ENCODE measurements at regions not wholly inside any gene's neighbourhood (a gene's known extent, or its start where the extent isn't known, plus 50 kb on each side); places are given as distances from the start of the nearest gene placed in this dataset.

DNA sequence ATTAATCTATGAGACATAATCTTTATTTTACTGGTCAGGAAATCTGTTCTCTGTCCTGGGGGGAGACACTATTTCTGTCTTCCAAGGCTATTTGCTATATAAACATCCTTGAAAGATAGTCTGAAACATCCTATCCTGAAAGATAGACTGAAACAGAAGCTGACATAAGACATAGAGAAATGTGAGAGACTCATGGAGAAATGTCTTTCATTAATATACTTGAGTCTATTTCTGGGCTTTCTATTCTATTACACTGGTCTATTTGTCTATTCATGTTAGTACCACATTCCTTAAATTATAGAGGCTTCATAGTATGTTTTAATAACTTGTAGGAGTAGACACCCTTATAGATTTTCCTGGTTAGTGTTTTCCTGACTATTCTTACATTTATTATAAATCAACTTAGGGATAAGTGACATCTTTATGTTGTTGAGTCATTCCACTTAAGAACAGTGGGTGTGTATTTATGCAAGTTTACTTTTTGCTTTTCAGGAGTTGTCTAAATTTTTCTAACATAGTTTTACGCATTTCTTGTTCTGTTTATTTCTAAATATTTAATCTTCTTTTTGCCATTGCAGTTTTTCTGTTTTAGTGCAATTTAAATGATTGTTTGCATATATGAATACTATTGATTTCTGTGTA, 244.9 kb upstream of the ZSWIM2 start (continued):
- TF ChIP-seq, protein P1, sequence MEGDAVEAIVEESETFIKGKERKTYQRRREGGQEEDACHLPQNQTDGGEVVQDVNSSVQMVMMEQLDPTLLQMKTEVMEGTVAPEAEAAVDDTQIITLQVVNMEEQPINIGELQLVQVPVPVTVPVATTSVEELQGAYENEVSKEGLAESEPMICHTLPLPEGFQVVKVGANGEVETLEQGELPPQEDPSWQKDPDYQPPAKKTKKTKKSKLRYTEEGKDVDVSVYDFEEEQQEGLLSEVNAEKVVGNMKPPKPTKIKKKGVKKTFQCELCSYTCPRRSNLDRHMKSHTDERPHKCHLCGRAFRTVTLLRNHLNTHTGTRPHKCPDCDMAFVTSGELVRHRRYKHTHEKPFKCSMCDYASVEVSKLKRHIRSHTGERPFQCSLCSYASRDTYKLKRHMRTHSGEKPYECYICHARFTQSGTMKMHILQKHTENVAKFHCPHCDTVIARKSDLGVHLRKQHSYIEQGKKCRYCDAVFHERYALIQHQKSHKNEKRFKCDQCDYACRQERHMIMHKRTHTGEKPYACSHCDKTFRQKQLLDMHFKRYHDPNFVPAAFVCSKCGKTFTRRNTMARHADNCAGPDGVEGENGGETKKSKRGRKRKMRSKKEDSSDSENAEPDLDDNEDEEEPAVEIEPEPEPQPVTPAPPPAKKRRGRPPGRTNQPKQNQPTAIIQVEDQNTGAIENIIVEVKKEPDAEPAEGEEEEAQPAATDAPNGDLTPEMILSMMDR (conservative IDR thresholded peaks at IDR 0.05; ENCODE audit: low read depth in 2 of 2), result no peak
- TF ChIP-seq, protein P2, sequence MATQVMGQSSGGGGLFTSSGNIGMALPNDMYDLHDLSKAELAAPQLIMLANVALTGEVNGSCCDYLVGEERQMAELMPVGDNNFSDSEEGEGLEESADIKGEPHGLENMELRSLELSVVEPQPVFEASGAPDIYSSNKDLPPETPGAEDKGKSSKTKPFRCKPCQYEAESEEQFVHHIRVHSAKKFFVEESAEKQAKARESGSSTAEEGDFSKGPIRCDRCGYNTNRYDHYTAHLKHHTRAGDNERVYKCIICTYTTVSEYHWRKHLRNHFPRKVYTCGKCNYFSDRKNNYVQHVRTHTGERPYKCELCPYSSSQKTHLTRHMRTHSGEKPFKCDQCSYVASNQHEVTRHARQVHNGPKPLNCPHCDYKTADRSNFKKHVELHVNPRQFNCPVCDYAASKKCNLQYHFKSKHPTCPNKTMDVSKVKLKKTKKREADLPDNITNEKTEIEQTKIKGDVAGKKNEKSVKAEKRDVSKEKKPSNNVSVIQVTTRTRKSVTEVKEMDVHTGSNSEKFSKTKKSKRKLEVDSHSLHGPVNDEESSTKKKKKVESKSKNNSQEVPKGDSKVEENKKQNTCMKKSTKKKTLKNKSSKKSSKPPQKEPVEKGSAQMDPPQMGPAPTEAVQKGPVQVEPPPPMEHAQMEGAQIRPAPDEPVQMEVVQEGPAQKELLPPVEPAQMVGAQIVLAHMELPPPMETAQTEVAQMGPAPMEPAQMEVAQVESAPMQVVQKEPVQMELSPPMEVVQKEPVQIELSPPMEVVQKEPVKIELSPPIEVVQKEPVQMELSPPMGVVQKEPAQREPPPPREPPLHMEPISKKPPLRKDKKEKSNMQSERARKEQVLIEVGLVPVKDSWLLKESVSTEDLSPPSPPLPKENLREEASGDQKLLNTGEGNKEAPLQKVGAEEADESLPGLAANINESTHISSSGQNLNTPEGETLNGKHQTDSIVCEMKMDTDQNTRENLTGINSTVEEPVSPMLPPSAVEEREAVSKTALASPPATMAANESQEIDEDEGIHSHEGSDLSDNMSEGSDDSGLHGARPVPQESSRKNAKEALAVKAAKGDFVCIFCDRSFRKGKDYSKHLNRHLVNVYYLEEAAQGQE (IDR thresholded peaks at IDR 0.05; ENCODE audit: unreplicated experiment), result no peak
- TF ChIP-seq, protein P3, sequence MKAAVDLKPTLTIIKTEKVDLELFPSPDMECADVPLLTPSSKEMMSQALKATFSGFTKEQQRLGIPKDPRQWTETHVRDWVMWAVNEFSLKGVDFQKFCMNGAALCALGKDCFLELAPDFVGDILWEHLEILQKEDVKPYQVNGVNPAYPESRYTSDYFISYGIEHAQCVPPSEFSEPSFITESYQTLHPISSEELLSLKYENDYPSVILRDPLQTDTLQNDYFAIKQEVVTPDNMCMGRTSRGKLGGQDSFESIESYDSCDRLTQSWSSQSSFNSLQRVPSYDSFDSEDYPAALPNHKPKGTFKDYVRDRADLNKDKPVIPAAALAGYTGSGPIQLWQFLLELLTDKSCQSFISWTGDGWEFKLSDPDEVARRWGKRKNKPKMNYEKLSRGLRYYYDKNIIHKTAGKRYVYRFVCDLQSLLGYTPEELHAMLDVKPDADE (IDR thresholded peaks at IDR 0.05), result no peak

DNA sequence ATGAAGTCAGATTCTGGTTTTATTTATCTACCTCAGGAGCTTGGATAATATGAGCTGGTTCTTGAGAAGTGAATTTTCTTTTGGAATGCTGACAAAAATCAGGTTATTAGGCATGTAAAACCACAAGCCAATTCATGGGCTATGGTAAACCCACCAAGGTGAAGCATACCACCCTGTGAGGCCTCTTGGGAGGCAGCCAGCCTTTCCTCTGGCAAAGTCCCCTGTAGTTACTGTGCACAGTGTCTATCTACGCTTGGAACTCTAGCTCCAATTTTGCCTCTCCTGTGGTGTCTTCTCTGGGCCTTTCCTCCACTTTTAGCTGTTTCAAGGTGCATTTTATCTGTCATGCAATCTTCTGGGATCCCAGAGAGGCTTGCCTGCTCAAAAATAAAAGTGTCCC, 242.7 kb upstream of the ZSWIM2 start:
- ATAC-seq (no peak), DNase-seq (ENCODE audit: low spot score) (no peak)
- Mint-ChIP-seq H3K4me1 (no peaks in the 10 kb centered on the region), H3K27me3 (ENCODE audit: insufficient read depth, low read depth, poor library complexity) (no peaks in the 10 kb centered on the region), H3K36me3 (ENCODE audit: low read depth) (no peaks in the 10 kb centered on the region), H3K27ac (no peak overlapping the region), H3K4me3 (no peak overlapping the region), H3K9me3 (no peaks in the 10 kb centered on the region; the same call in 2 of the 3 replicates)
- Histone ChIP-seq H3K79me2 (replicated peaks; ENCODE audit: insufficient read depth) (no peaks in the 10 kb centered on the region), H3F3A (replicated peaks; ENCODE audit: low read depth) (no peaks in the 10 kb centered on the region), H4K20me1 (replicated peaks; ENCODE audit: insufficient read depth) (no peaks in the 10 kb centered on the region), H3K4me2 (no peak overlapping the region), H3K9me2 (ENCODE audit: insufficient read depth) (no peaks in the 10 kb centered on the region), H3K36me3 (ENCODE audit: insufficient read depth) (no peaks in the 10 kb centered on the region), H2AFZ (no peak overlapping the region), H3K4me3 (no peak overlapping the region), H3K27ac (ENCODE audit: low read depth) (no peak overlapping the region), H3K27me3 (ENCODE audit: insufficient read depth) (no peaks in the 10 kb centered on the region), H3K4me1 (ENCODE audit: insufficient read depth) (no peaks in the 10 kb centered on the region)
- TF ChIP-seq ZNF331 (CRISPR knock-in tag; IDR thresholded peaks at IDR 0.05; ENCODE audit: low read depth) (no peak), CREB1 (CRISPR knock-in tag; IDR thresholded peaks at IDR 0.05; ENCODE audit: low read depth) (no peak), POLR2AphosphoS5 (IDR thresholded peaks at IDR 0.05; ENCODE audit: low read depth) (no peak), JUNB (IDR thresholded peaks at IDR 0.05; ENCODE audit: unreplicated experiment) (no peak), NANOG (IDR thresholded peaks at IDR 0.05; ENCODE audit: borderline replicate concordance) (no peak), EZH2 (IDR thresholded peaks at IDR 0.05; ENCODE audit: low read depth, unreplicated experiment) (no peak), STAT1 (IDR thresholded peaks at IDR 0.05; ENCODE audit: unreplicated experiment) (no peak), ZNF114 (CRISPR knock-in tag; IDR thresholded peaks at IDR 0.05) (no peak)
- TF ChIP-seq, protein P3 (IDR thresholded peaks at IDR 0.05), result no peak
- TF ChIP-seq, protein P2 (IDR thresholded peaks at IDR 0.05; ENCODE audit: unreplicated experiment), result no peak
- TF ChIP-seq, protein P1 (conservative IDR thresholded peaks at IDR 0.05; ENCODE audit: low read depth in 2 of 2), result no peak

All from GM23338 (cell line).